Astrocyte (in vitro differentiated cells and primary cell): ENCODE measurements at regions not wholly inside any gene's neighbourhood (a gene's known extent, or its start where the extent isn't known, plus 50 kb on each side); places are given as distances from the start of the nearest gene placed in this dataset.

Experiments
- DNase-seq: peaks from one replicate; pipeline ENCODE4 v3.0.0-alpha.2; 2010; ENCODE audit warnings: low read depth
- FAIRE-seq: peaks from 2 replicates; lab custom pipeline; 2011; peaks lifted over from hg19 to GRCh38; lab: Jason Lieb, UNC
- H2AFZ ChIP-seq: 2 replicates; pipeline ENCODE4 v1.6.0; 2012; ENCODE audit warnings: low read depth, low read length, inconsistent platforms
- H3K27ac ChIP-seq: 2 replicates; pipeline ENCODE4 v1.5.1; 2011; ENCODE audit warnings: low read depth, low read length, inconsistent platforms
- H3K27me3 ChIP-seq: 2 replicates; pipeline ENCODE4 v1.6.0; 2011; ENCODE audit warnings: low read length, inconsistent platforms; ENCODE audit not compliant: insufficient read depth
- H3K36me3 ChIP-seq: 2 replicates; pipeline ENCODE4 v1.5.1; 2011; ENCODE audit warnings: low read length, inconsistent platforms; ENCODE audit not compliant: insufficient read depth
- H3K4me1 ChIP-seq: 2 replicates; pipeline ENCODE4 v1.5.1; 2011; ENCODE audit warnings: low read length, inconsistent platforms; ENCODE audit not compliant: insufficient read depth
- H3K4me2 ChIP-seq: 2 replicates; pipeline ENCODE4 v1.6.0; 2012; ENCODE audit warnings: low read length, inconsistent platforms
- H3K4me3 ChIP-seq: 2 replicates; pipeline ENCODE4 v1.5.1; 2011; ENCODE audit warnings: low read depth, mild to moderate bottlenecking, low read length, inconsistent platforms; ENCODE audit not compliant: insufficient read depth
- H3K79me2 ChIP-seq: 2 replicates; pipeline ENCODE4 v1.6.0; 2012; ENCODE audit warnings: mild to moderate bottlenecking, low read length, inconsistent platforms; ENCODE audit not compliant: insufficient read depth
- H3K9ac ChIP-seq: 2 replicates; pipeline ENCODE4 v1.6.0; 2012; ENCODE audit warnings: mild to moderate bottlenecking, low read length, inconsistent platforms
- H3K9me3 ChIP-seq: 2 replicates; pipeline ENCODE4 v1.5.1; 2012; ENCODE audit warnings: low read depth, mild to moderate bottlenecking, low read length, inconsistent platforms; ENCODE audit not compliant: insufficient read depth
- H4K20me1 ChIP-seq: 2 replicates; pipeline ENCODE4 v1.6.0; 2012; ENCODE audit warnings: low read length, inconsistent platforms; ENCODE audit not compliant: insufficient read depth
- H3K27ac Mint-ChIP-seq: one replicate; pipeline ENCODE4 v1.8.0; 2021; ENCODE audit warnings: mild to moderate bottlenecking, mixed read lengths; ENCODE audit not compliant: unreplicated experiment
- H3K27me3 Mint-ChIP-seq: one replicate; pipeline ENCODE4 v1.8.0; 2021; ENCODE audit warnings: low read depth, mixed read lengths; ENCODE audit not compliant: unreplicated experiment
- H3K36me3 Mint-ChIP-seq: one replicate; pipeline ENCODE4 v1.8.0; 2021; ENCODE audit warnings: low read depth, mixed read lengths; ENCODE audit not compliant: unreplicated experiment
- H3K4me1 Mint-ChIP-seq: one replicate; pipeline ENCODE4 v1.8.0; 2021; ENCODE audit warnings: low read depth, mixed read lengths; ENCODE audit not compliant: unreplicated experiment
- H3K4me3 Mint-ChIP-seq: one replicate; pipeline ENCODE4 v1.8.0; 2021; ENCODE audit warnings: mild to moderate bottlenecking, moderate library complexity, mixed read lengths; ENCODE audit not compliant: unreplicated experiment
- H3K9me3 Mint-ChIP-seq: one replicate; pipeline ENCODE4 v1.8.0; 2021; ENCODE audit warnings: mild to moderate bottlenecking, mixed read lengths; ENCODE audit not compliant: unreplicated experiment
- EZH2 ChIP-seq: IDR thresholded peaks from 2 replicates; pipeline ENCODE4 v1.6.1; 2012; ENCODE audit warnings: mild to moderate bottlenecking, low read length, inconsistent platforms; ENCODE audit not compliant: insufficient read depth
- TF ChIP-seq, protein P1 (sequence below): IDR thresholded peaks from 2 replicates; pipeline ENCODE4 v1.5.1; 2011; ENCODE audit warnings: low read depth, mild to moderate bottlenecking, inconsistent platforms, low read length, moderate library complexity; ENCODE audit not compliant: insufficient read depth

DNA sequence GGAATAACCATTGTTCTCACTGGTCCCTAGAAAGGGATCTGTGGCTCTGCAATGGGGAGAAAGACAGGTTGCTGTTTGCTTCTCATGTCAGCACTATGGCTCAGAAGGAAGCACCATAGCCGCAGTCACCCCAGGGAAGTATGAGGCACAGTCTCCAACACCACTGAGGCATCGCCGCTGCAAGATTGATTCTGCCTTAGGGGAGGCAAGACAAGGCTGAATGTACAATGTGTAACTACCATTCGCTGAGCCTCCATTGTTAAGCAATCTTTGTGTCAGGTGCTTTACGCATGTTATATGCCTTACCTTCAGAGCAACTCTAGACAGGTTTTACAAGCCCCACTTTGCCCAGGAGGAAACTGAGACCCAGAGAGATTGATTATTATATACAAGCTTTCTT, 100.7 kb upstream of the KCNMB2 start:
- Histone ChIP-seq H3K4me3 (no peak overlapping the region), H3K4me1 (no peaks in the 10 kb centered on the region), H4K20me1 (no peaks in the 10 kb centered on the region), H3K4me2 (no peak overlapping the region), H3K36me3 (no peaks in the 10 kb centered on the region), H3K27me3 (no peaks in the 10 kb centered on the region), H3K9me3 (no peaks in the 10 kb centered on the region), H2AFZ (no peak overlapping the region), H3K27ac (no peak overlapping the region), H3K9ac (no peak overlapping the region), H3K79me2 (no peaks in the 10 kb centered on the region)
- DNase-seq (no peak), FAIRE-seq (no peak)
- H3K4me3 Mint-ChIP-seq = no peak overlapping the region
- TF ChIP-seq EZH2 = no peak
- peaks cover 8% of the 10 kb centered on the region for H3K4me1 Mint-ChIP-seq
- H3K27ac Mint-ChIP-seq = no peak overlapping the region
- H3K36me3 Mint-ChIP-seq = no peaks in the 10 kb centered on the region
- H3K9me3 Mint-ChIP-seq = no peaks in the 10 kb centered on the region
- H3K27me3 Mint-ChIP-seq = no peaks in the 10 kb centered on the region

DNA sequence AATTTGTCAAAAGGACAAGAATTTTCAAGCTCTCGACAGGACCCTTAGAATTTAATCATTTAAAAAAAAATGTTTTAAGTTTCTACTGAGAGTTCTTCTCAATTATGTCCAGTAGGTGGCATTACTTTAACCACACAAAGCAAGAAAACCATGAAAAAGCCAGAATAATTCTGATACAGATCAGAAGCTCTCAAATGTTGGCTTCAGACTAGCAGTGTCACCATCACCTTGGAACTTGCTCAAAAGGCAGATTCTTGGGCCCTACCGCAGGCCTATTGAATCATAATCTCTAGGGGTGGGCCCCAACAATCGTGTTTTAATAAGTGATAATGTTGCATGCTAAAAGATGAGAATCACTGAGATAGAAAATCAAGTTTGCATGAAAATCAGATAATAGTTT, 99.5 kb upstream of the KCNMB2 start:
- no peaks in the 10 kb centered on the region for H3K36me3 ChIP-seq
- H3K27me3 ChIP-seq = no peaks in the 10 kb centered on the region
- H4K20me1 ChIP-seq = no peaks in the 10 kb centered on the region
- FAIRE-seq (peak; percentile 80), DNase-seq (peak; percentile 59)
- Mint-ChIP-seq H3K27ac (no peak overlapping the region), H3K36me3 (no peaks in the 10 kb centered on the region), H3K9me3 (no peaks in the 10 kb centered on the region), H3K4me1 (peaks cover 8% of the 10 kb centered on the region), H3K4me3 (no peak overlapping the region), H3K27me3 (no peaks in the 10 kb centered on the region)
- H3K4me1 ChIP-seq = no peaks in the 10 kb centered on the region
- H2AFZ ChIP-seq = no peak overlapping the region
- H3K79me2 ChIP-seq = no peaks in the 10 kb centered on the region
- no peaks in the 10 kb centered on the region for H3K9me3 ChIP-seq
- H3K4me3 ChIP-seq = no peak overlapping the region
- no peak overlapping the region for H3K27ac ChIP-seq
- H3K9ac ChIP-seq = no peak overlapping the region
- H3K4me2 ChIP-seq = no peak overlapping the region
- TF ChIP-seq, protein P1, sequence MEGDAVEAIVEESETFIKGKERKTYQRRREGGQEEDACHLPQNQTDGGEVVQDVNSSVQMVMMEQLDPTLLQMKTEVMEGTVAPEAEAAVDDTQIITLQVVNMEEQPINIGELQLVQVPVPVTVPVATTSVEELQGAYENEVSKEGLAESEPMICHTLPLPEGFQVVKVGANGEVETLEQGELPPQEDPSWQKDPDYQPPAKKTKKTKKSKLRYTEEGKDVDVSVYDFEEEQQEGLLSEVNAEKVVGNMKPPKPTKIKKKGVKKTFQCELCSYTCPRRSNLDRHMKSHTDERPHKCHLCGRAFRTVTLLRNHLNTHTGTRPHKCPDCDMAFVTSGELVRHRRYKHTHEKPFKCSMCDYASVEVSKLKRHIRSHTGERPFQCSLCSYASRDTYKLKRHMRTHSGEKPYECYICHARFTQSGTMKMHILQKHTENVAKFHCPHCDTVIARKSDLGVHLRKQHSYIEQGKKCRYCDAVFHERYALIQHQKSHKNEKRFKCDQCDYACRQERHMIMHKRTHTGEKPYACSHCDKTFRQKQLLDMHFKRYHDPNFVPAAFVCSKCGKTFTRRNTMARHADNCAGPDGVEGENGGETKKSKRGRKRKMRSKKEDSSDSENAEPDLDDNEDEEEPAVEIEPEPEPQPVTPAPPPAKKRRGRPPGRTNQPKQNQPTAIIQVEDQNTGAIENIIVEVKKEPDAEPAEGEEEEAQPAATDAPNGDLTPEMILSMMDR = peak; percentile 60
- no peak for TF ChIP-seq EZH2

DNA sequence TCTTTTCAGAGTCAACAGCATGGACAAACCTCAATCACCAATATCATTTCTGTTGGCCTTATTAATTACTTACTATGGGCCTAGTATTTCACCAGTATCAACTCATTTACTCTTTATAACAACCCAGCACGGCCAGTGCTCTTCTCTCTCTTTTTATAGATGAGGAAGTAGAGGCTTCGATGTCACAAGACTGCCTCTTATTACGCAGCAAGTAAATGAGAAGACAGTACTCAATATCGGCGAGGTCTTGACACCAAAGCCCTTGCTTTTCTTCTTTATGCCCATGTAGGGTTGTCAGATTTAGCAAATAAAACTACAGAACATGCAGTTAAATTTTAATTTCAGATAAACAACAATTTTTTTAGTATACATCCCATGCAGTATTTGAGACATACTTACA, 99.0 kb upstream of the KCNMB2 start:
- no peak for TF ChIP-seq EZH2
- TF ChIP-seq, protein P1 = no peak
- H3K9me3 Mint-ChIP-seq = no peaks in the 10 kb centered on the region

More for the DNA sequence above, 99.0 kb upstream of the KCNMB2 start:
- Histone ChIP-seq H4K20me1 (no peaks in the 10 kb centered on the region), H3K36me3 (no peaks in the 10 kb centered on the region), H3K4me3 (no peak overlapping the region), H3K4me2 (no peak overlapping the region), H3K79me2 (no peaks in the 10 kb centered on the region), H3K9me3 (no peaks in the 10 kb centered on the region), H2AFZ (no peak overlapping the region), H3K4me1 (no peaks in the 10 kb centered on the region), H3K27me3 (no peaks in the 10 kb centered on the region), H3K9ac (no peak overlapping the region), H3K27ac (no peak overlapping the region)
- no peak for FAIRE-seq
- H3K4me3 Mint-ChIP-seq = no peak overlapping the region
- H3K36me3 Mint-ChIP-seq = no peaks in the 10 kb centered on the region
- peaks cover 8% of the 10 kb centered on the region for H3K4me1 Mint-ChIP-seq
- no peak for DNase-seq
- H3K27me3 Mint-ChIP-seq = no peaks in the 10 kb centered on the region
- H3K27ac Mint-ChIP-seq = no peak overlapping the region
